ENCODE measurements at regions not wholly inside any gene's neighbourhood (a gene's known extent, or its start where the extent isn't known, plus 50 kb on each side); places are given as distances from the start of the nearest gene placed in this dataset.

GRCh38 chr7:119515962-119516361 is 757.0 kb upstream of the KCND2 start:
- Mint-ChIP-seq H3K4me1 (ENCODE audit: unreplicated experiment) (no peaks in the 10 kb centered on the region), H3K27me3 (no peaks in the 10 kb centered on the region)

GRCh38 chr7:119522263-119522662 is 750.7 kb upstream of the KCND2 start:
- no peak for TF ChIP-seq CTCF (conservative IDR thresholded peaks at IDR 0.05)
- Mint-ChIP-seq H3K36me3 (no peaks in the 10 kb centered on the region), H3K27ac (no peak overlapping the region), H3K27me3 (no peaks in the 10 kb centered on the region), H3K9me3 (no peaks in the 10 kb centered on the region), H3K4me1 (ENCODE audit: unreplicated experiment) (no peaks in the 10 kb centered on the region), H3K4me3 (no peak overlapping the region)
- DNase-seq (ENCODE audit: extremely low spot score, unreplicated experiment): no peak

More at GRCh38 chr7:119515962-119516361, 757.0 kb upstream of the KCND2 start:
- no peaks in the 10 kb centered on the region for H3K9me3 Mint-ChIP-seq
- TF ChIP-seq CTCF (conservative IDR thresholded peaks at IDR 0.05): no peak
- DNase-seq (ENCODE audit: extremely low spot score, unreplicated experiment): no peak
- H3K36me3 Mint-ChIP-seq: no peaks in the 10 kb centered on the region
- H3K27ac Mint-ChIP-seq: no peak overlapping the region
- no peak overlapping the region for H3K4me3 Mint-ChIP-seq

- Mint-ChIP-seq H3K27ac (no peak overlapping the region), H3K9me3 (no peaks in the 10 kb centered on the region), H3K4me1 (ENCODE audit: unreplicated experiment) (no peaks in the 10 kb centered on the region), H3K27me3 (no peaks in the 10 kb centered on the region), H3K4me3 (no peak overlapping the region), H3K36me3 (no peaks in the 10 kb centered on the region)
- DNase-seq (ENCODE audit: extremely low spot score, unreplicated experiment): no peak
- TF ChIP-seq CTCF (conservative IDR thresholded peaks at IDR 0.05): no peak
Observed at GRCh38 chr7:119522698-119523097, 750.3 kb upstream of the KCND2 start.

GRCh38 chr7:119545118-119545517 is 727.9 kb upstream of the KCND2 start:
- Mint-ChIP-seq H3K27ac (no peak overlapping the region), H3K27me3 (no peaks in the 10 kb centered on the region), H3K4me3 (no peak overlapping the region), H3K9me3 (no peaks in the 10 kb centered on the region), H3K36me3 (no peaks in the 10 kb centered on the region), H3K4me1 (ENCODE audit: unreplicated experiment) (no peaks in the 10 kb centered on the region)
- no peak for TF ChIP-seq CTCF (conservative IDR thresholded peaks at IDR 0.05)
- DNase-seq (ENCODE audit: extremely low spot score, unreplicated experiment): no peak

- H3K36me3 Mint-ChIP-seq: no peaks in the 10 kb centered on the region
- no peak overlapping the region for H3K4me3 Mint-ChIP-seq
- no peak for TF ChIP-seq CTCF (conservative IDR thresholded peaks at IDR 0.05)
- no peak for DNase-seq (ENCODE audit: extremely low spot score, unreplicated experiment)
- no peaks in the 10 kb centered on the region for H3K4me1 Mint-ChIP-seq (ENCODE audit: unreplicated experiment)
- H3K27me3 Mint-ChIP-seq: no peaks in the 10 kb centered on the region
- no peaks in the 10 kb centered on the region for H3K9me3 Mint-ChIP-seq
- no peak overlapping the region for H3K27ac Mint-ChIP-seq
Observed at GRCh38 chr7:119555788-119556187, 717.2 kb upstream of the KCND2 start.

- no peaks in the 10 kb centered on the region for H3K27me3 Mint-ChIP-seq
Observed at GRCh38 chr7:119556436-119556835, 716.5 kb upstream of the KCND2 start.

More at GRCh38 chr7:119556436-119556835, 716.5 kb upstream of the KCND2 start:
- Mint-ChIP-seq H3K4me1 (ENCODE audit: unreplicated experiment) (no peaks in the 10 kb centered on the region), H3K27ac (no peak overlapping the region), H3K36me3 (no peaks in the 10 kb centered on the region), H3K9me3 (no peaks in the 10 kb centered on the region), H3K4me3 (no peak overlapping the region)
- no peak for TF ChIP-seq CTCF (conservative IDR thresholded peaks at IDR 0.05)
- DNase-seq (ENCODE audit: extremely low spot score, unreplicated experiment): no peak
